HG02943 (cell line): ENCODE measurements at regions not wholly inside any gene's neighbourhood (a gene's known extent, or its start where the extent isn't known, plus 50 kb on each side); places are given as distances from the start of the nearest gene placed in this dataset.

Source experiments
- ATAC-seq: cut with Tn5 transposase; IDR thresholded peaks from one replicate; pipeline ENCODE4 v1.9.1; 2021; ENCODE audit warnings: mild to moderate bottlenecking, low read depth, moderate library complexity; ENCODE audit not compliant: unreplicated experiment

DNA sequence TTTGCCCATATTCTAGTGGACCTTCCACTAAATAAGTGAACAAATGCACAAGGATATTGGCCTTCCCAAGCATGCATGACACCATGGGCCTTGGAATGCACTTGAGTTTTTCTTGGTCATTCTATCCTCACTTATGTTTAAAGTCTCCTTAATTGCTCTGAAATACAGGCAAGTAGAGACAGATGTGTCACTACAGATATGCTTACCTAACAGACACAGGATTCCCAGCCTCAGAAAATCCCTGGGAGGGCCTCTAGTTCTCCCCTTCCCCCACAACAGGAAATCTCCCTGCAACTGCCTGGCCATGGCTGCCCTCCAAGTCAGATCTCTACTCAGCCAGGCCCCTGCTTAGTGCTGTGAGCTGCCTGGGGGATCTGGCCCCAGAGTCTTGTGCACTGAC, 445.2 kb downstream of the IRS1 start:
- no peak for ATAC-seq

GRCh38 chr2:226352941-226353560, 446.6 kb downstream of the IRS1 start:
- ATAC-seq, result no peak

- no peak for ATAC-seq
These were observed 447.9 kb downstream of the IRS1 start for GRCh38 chr2:226351711-226352110.

GRCh38 chr2:226339616-226340015, 460.0 kb downstream of the IRS1 start:
- no peak for ATAC-seq

- ATAC-seq, result no peak
These were observed 460.8 kb downstream of the IRS1 start for GRCh38 chr2:226338825-226339224.

DNA sequence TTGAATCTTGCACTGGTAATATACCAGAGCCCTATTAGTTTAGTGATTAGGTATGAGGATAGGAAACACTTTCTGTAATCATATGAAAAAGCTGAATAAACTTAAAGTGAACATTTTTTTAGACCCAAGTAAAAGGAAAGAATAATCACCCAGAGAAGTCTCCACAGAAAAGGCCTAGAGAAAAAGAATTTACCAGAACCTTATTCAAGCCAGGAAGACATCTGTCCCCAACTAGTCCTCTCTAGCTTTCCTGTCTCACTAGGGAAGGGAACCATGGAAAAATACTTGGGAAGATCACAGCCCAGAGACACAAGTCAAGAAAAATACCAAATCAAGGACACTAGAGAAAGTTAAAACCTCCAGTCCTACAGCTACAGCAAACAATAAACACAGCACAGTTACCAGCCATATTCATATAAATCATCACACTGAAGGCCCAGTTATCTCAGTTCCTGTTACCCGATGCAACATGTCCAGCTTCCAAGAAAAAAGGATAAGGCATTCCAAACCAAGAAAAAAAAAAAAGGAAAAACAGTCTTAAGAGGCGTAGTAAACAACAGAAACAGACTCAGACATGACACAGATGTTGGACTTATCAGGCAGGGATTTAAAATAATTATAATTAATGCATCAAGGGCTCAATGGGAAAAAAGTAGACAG, 461.5 kb downstream of the IRS1 start:
- no peak for ATAC-seq

DNA sequence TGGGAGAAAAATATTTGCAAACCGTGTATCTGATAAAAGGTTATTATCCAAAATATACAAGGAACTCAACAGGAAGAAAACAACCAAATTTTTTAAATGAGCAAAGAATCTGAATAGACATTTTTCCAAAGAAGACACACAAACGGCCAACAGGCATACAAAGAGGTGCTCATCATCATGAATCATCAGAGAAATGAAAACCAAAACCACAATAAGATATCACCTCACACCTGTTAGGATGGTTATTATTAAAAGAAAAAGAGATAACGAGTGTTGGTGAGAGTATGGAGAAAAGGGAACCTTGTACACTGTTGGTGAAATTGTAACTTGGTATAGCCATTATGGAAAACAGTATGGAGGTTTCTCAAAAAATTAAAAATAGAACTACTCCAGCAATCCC, 463.3 kb downstream of the IRS1 start:
- ATAC-seq, result no peak

- no peak for ATAC-seq
These were observed 464.5 kb downstream of the IRS1 start for GRCh38 chr2:226334981-226335720.

DNA sequence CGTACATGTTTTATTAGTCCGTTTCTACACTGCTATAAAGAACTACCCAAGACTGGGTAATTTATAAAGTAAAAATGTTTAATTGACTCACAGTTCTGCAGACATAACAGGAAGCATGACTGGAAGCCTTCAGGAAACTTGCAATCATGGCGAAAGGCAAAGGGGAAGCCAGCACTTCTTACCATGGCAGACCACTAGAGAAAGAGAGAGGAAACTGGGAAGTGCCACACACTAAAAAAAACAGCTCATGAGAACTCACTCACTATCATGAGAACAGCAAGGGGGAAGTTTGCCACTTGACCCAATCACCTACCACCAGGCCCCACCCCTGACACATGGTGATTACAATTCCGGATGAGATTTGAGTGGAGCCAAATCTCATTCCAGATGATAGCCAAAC, 466.2 kb downstream of the IRS1 start:
- no peak for ATAC-seq

GRCh38 chr2:226330206-226330605, 469.4 kb downstream of the IRS1 start:
- ATAC-seq, result no peak

- no peak for ATAC-seq
These were observed 470.4 kb downstream of the IRS1 start for GRCh38 chr2:226329180-226329579.

DNA sequence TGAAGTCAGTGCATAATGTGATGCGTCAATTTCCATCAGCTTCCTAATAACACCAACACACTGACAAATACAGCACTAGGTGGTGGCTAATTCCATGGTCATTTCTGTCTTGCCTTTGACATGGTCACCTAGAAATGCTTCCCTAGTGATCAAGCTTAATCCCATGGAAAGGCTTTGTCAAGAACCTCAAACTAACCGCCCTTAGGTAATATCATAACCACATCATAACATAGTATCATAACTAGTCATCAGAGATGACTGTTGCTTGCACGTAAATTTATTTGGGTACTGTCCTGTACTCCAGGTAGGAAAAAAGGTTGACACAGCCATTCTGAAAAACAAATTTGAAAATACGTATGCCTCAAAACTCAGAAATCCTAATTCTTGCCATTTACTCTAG, 471.8 kb downstream of the IRS1 start:
- no peak for ATAC-seq

GRCh38 chr2:226325526-226325925, 474.1 kb downstream of the IRS1 start:
- ATAC-seq, result no peak

GRCh38 chr2:226320076-226320948, 479.3 kb downstream of the IRS1 start:
- ATAC-seq, result no peak

DNA sequence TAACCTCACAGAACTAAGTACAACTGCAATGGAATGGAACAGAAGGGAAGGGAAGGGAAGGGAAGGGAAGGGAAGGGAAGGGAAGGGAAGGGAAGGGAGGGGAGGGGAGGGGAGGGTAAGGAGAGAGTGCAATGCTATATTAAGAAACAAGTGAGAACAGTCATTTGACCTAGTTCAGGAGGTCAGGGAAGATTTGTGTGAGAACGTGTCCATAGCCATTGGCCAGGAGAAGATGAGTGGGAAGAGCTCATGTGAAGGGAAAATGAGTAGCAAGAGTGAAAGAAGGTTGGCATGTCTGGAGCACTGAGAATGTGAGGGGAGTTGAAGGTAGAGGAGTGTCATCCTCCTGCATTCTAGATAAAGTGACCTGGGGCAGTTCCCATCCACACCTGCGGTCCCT, 481.6 kb downstream of the IRS1 start:
- ATAC-seq, result no peak

DNA sequence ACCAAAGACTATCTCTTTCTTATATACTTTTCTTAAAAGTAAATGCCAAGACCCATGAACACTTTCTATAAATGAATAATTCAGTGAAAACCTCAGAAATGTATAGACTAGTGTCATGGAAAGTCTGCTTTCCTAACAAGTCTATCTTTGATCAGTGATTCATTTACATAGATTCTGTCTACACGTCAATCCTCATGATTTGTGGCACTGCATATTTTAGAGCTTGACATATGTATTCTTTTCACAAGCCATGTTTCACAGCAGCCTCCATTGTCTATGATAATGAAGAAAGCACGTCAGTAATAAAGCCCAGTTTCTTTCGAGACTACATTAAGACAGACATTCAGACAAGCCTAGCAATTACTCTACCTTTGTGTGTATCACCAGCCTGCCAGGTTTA, 486.6 kb downstream of the IRS1 start:
- ATAC-seq, result no peak

GRCh38 chr2:226312155-226312554, 487.5 kb downstream of the IRS1 start:
- no peak for ATAC-seq

DNA sequence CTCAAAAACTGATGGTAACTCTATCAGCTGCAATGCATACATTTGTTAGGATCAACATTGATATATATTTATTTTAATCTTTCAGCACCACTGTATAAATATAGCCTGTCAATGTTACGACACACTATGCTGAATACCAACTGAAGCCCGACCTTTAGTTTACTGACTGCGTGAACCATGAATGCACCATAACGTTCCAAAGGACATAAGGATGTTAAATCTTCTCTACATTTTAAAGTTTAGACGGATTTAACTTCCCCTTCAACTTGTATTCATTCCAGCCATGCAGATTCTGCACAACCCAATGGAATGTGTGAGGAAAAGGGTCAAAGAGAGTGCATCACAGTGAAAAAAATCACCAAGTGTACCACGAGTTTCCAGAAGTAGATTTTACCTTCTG, 489.5 kb downstream of the IRS1 start:
- ATAC-seq, result no peak

DNA sequence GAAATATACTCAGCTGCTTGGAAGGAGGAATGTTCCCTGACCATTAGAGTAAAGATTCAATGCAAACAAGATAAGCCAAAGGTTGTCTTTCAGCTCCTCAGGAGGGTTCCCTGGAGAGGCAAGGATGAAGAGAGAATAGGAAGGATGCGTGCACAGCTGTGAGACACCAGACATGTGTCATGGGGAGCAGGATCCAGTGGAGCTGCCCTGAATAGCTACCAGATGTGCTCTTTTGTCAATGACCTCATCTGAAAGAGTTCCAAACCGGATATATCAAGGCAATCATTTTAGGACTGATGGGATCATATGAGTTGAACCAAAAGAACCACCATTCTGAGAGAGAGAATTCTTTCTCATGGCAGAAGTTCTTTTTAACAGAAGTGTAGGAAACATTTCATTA, 490.6 kb downstream of the IRS1 start:
- ATAC-seq, result no peak

GRCh38 chr2:226308323-226308680, 491.3 kb downstream of the IRS1 start:
- no peak for ATAC-seq
